GM23338 (cell line): ENCODE measurements at regions not wholly inside any gene's neighbourhood (a gene's known extent, or its start where the extent isn't known, plus 50 kb on each side); places are given as distances from the start of the nearest gene placed in this dataset.

Experiments
- ATAC-seq: fragments of 200-7000 bp; cut with Tn5 transposase; 3 replicates; pipeline ENCODE4 v1.9.1; 2020
- DNase-seq: peaks from one replicate; pipeline ENCODE4 v3.0.0-alpha.2; 2015; ENCODE audit warnings: low spot score
- H2AFZ ChIP-seq: fragments of 200-600 bp; sonication (generic); 2 replicates; pipeline ENCODE4 v1.8.0; 2016; ENCODE audit warnings: antibody characterized with exemption, mild to moderate bottlenecking, moderate library complexity
- H3F3A ChIP-seq: fragments of 200-600 bp; sonication (generic); replicated peaks from 2 replicates; pipeline ENCODE4 v1.8.0; 2017; ENCODE audit warnings: antibody characterized with exemption, mixed run types, low read depth
- H3K27ac ChIP-seq: fragments of 200-600 bp; sonication (generic); 2 replicates; pipeline ENCODE4 v1.6.1; 2016; ENCODE audit warnings: low read depth
- H3K27me3 ChIP-seq: fragments of 200-600 bp; sonication (generic); 2 replicates; pipeline ENCODE4 v1.8.0; 2016; ENCODE audit warnings: mild to moderate bottlenecking, mixed run types, moderate library complexity; ENCODE audit not compliant: insufficient read depth
- H3K36me3 ChIP-seq: fragments of 200-600 bp; sonication (generic); 2 replicates; pipeline ENCODE4 v1.8.0; 2016; ENCODE audit warnings: mild to moderate bottlenecking; ENCODE audit not compliant: insufficient read depth
- H3K4me1 ChIP-seq: fragments of 200-600 bp; sonication (generic); 2 replicates; pipeline ENCODE4 v1.8.0; 2016; ENCODE audit warnings: mild to moderate bottlenecking, moderate library complexity; ENCODE audit not compliant: insufficient read depth
- H3K4me2 ChIP-seq: fragments of 200-600 bp; sonication (generic); 2 replicates; pipeline ENCODE4 v1.7.1; 2017; ENCODE audit warnings: mixed run types
- H3K4me3 ChIP-seq: fragments of 200-600 bp; sonication (generic); 2 replicates; pipeline ENCODE4 v1.6.1; 2016; ENCODE audit warnings: mixed run types
- H3K79me2 ChIP-seq: fragments of 200-600 bp; sonication (generic); replicated peaks from 2 replicates; pipeline ENCODE4 v1.8.0; 2017; ENCODE audit warnings: mild to moderate bottlenecking; ENCODE audit not compliant: insufficient read depth
- H3K9me2 ChIP-seq: fragments of 200-600 bp; sonication (generic); 2 replicates; pipeline ENCODE4 v1.8.0; 2017; ENCODE audit not compliant: insufficient read depth
- H4K20me1 ChIP-seq: fragments of 200-600 bp; sonication (generic); replicated peaks from 2 replicates; pipeline ENCODE4 v1.8.0; 2017; ENCODE audit warnings: mild to moderate bottlenecking; ENCODE audit not compliant: insufficient read depth
- H3K27ac Mint-ChIP-seq: 2 replicates; pipeline ENCODE4 v1.8.0; 2020; ENCODE audit warnings: inconsistent platforms, mild to moderate bottlenecking, moderate library complexity, mixed read lengths
- H3K27me3 Mint-ChIP-seq: 3 replicates; pipeline ENCODE4 v1.8.0; 2022; ENCODE audit warnings: low read depth, mild to moderate bottlenecking, moderate library complexity, mixed read lengths, inconsistent platforms; ENCODE audit not compliant: insufficient read depth, poor library complexity
- H3K36me3 Mint-ChIP-seq: 3 replicates; pipeline ENCODE4 v1.8.0; 2021; ENCODE audit warnings: low read depth, mild to moderate bottlenecking, inconsistent platforms, moderate library complexity, mixed read lengths
- H3K4me1 Mint-ChIP-seq: 3 replicates; pipeline ENCODE4 v1.8.0; 2020; ENCODE audit warnings: mild to moderate bottlenecking, inconsistent platforms, mixed read lengths
- H3K4me3 Mint-ChIP-seq: 3 replicates; pipeline ENCODE4 v1.8.0; 2021; ENCODE audit warnings: moderate library complexity, mild to moderate bottlenecking, inconsistent platforms, mixed read lengths
- H3K9me3 Mint-ChIP-seq: 3 replicates; pipeline ENCODE4 v1.8.0; 2020; ENCODE audit warnings: moderate library complexity, mild to moderate bottlenecking, inconsistent platforms, mixed read lengths
- CREB1 ChIP-seq: fragments of 250-450 bp; sonication (Bioruptor Pico); IDR thresholded peaks from 2 replicates; pipeline ENCODE4 v1.5.0; 2020; ENCODE audit warnings: low read depth, mild to moderate bottlenecking, moderate library complexity
- CTCF ChIP-seq, 2 experiments: fragments of 200-600 bp in 1 of 2; sonication (generic) in 1 of 2; conservative IDR thresholded peaks; 2 replicates each; pipeline versions ENCODE4 v1.5.1 to v1.6.1; 2016 to 2017; ENCODE audit warnings: antibody characterized with exemption in 2 of 2, low read depth in 2 of 2, mild to moderate bottlenecking in 2 of 2, moderate library complexity in 1 of 2
- ETS1 ChIP-seq: IDR thresholded peaks from 2 replicates; pipeline ENCODE4 v1.6.1; 2016; ENCODE audit warnings: antibody characterized with exemption
- EZH2 ChIP-seq: fragments of 200-600 bp; sonication (generic); IDR thresholded peaks from one replicate; pipeline ENCODE4 v1.8.0; 2017; ENCODE audit warnings: antibody characterized with exemption, mild to moderate bottlenecking, low read depth; ENCODE audit not compliant: unreplicated experiment
- EZH2phosphoT487 ChIP-seq: fragments of 200-600 bp; sonication (generic); IDR thresholded peaks from one replicate; pipeline ENCODE4 v1.8.1; 2018; ENCODE audit warnings: antibody characterized with exemption; ENCODE audit not compliant: unreplicated experiment
- JUNB ChIP-seq: IDR thresholded peaks from one replicate; pipeline ENCODE4 v1.6.1; 2016; ENCODE audit warnings: antibody characterized with exemption; ENCODE audit not compliant: unreplicated experiment
- NANOG ChIP-seq: IDR thresholded peaks from 2 replicates; pipeline ENCODE4 v1.6.1; 2016; ENCODE audit warnings: antibody characterized with exemption, borderline replicate concordance
- POLR2AphosphoS5 ChIP-seq: IDR thresholded peaks from 2 replicates; pipeline ENCODE4 v1.6.1; 2016; ENCODE audit warnings: antibody characterized with exemption, low read depth
- REST ChIP-seq: IDR thresholded peaks from one replicate; pipeline ENCODE4 v1.6.1; 2018; ENCODE audit warnings: antibody characterized with exemption; ENCODE audit not compliant: unreplicated experiment
- STAT1 ChIP-seq: IDR thresholded peaks from one replicate; pipeline ENCODE4 v1.6.1; 2016; ENCODE audit warnings: antibody characterized with exemption; ENCODE audit not compliant: unreplicated experiment
- ZNF114 ChIP-seq: fragments of 250-450 bp; sonication (Bioruptor Pico); IDR thresholded peaks from 2 replicates; pipeline ENCODE4 v1.5.0; 2020; ENCODE audit warnings: mild to moderate bottlenecking, moderate library complexity
- ZNF331 ChIP-seq: fragments of 250-450 bp; sonication (Bioruptor Pico); IDR thresholded peaks from 2 replicates; pipeline ENCODE4 v1.5.0; 2020; ENCODE audit warnings: low read depth, mild to moderate bottlenecking, moderate library complexity
- ZNF462 ChIP-seq: fragments of 250-450 bp; sonication (Bioruptor Pico); IDR thresholded peaks from 2 replicates; pipeline ENCODE4 v1.5.0; 2020; ENCODE audit warnings: mild to moderate bottlenecking, moderate library complexity

GRCh38 chr5:104733063-104733669 lies 1170.6 kb upstream of the NUDT12 start:
- no peaks in the 10 kb centered on the region for H3K9me2 ChIP-seq
- H3K27me3 ChIP-seq, result no peaks in the 10 kb centered on the region
- no peak for DNase-seq
- no peak for TF ChIP-seq REST
- no peak for TF ChIP-seq POLR2AphosphoS5
- no peak for TF ChIP-seq EZH2phosphoT487
- no peak for TF ChIP-seq ZNF114 (CRISPR knock-in tag)
- TF ChIP-seq ZNF462 (CRISPR knock-in tag), result no peak
- TF ChIP-seq STAT1, result no peak
- TF ChIP-seq NANOG, result no peak
- TF ChIP-seq EZH2, result no peak
- TF ChIP-seq JUNB, result no peak
- no peak for TF ChIP-seq ETS1
- no peak for TF ChIP-seq CREB1 (CRISPR knock-in tag)
- no peak for TF ChIP-seq CTCF (conservative IDR thresholded peaks at IDR 0.05; ENCODE audit: low read depth in 2 of 2)
- TF ChIP-seq ZNF331, result no peak
- Mint-ChIP-seq H3K27ac (no peak overlapping the region), H3K36me3 (no peaks in the 10 kb centered on the region), H3K9me3 (no peaks in the 10 kb centered on the region), H3K4me3 (no peak overlapping the region), H3K27me3 (no peaks in the 10 kb centered on the region), H3K4me1 (no peaks in the 10 kb centered on the region)
- H4K20me1 ChIP-seq, result no peaks in the 10 kb centered on the region
- no peak overlapping the region for H3K4me3 ChIP-seq
- H3K27ac ChIP-seq, result no peak overlapping the region
- no peak for ATAC-seq
- no peak overlapping the region for H3K4me2 ChIP-seq
- no peaks in the 10 kb centered on the region for H3F3A ChIP-seq
- H2AFZ ChIP-seq, result no peak overlapping the region
- no peaks in the 10 kb centered on the region for H3K4me1 ChIP-seq
- no peaks in the 10 kb centered on the region for H3K79me2 ChIP-seq
- no peaks in the 10 kb centered on the region for H3K36me3 ChIP-seq
